GM19468 (cell line): ENCODE measurements at regions not wholly inside any gene's neighbourhood (a gene's known extent, or its start where the extent isn't known, plus 50 kb on each side); places are given as distances from the start of the nearest gene placed in this dataset.

Source experiments
- ATAC-seq: cut with Tn5 transposase; IDR thresholded peaks from one replicate; pipeline ENCODE4 v1.9.1; 2021; ENCODE audit warnings: mild to moderate bottlenecking, moderate library complexity, moderate number of reproducible peaks; ENCODE audit not compliant: unreplicated experiment; ENCODE audit errors: extremely low read depth

- ATAC-seq = no peak
Observed at GRCh38 chr9:86800681-86801080, 146.6 kb downstream of the GAS1 start.

- no peak for ATAC-seq
Observed at GRCh38 chr9:86798966-86799365, 148.3 kb downstream of the GAS1 start.

DNA sequence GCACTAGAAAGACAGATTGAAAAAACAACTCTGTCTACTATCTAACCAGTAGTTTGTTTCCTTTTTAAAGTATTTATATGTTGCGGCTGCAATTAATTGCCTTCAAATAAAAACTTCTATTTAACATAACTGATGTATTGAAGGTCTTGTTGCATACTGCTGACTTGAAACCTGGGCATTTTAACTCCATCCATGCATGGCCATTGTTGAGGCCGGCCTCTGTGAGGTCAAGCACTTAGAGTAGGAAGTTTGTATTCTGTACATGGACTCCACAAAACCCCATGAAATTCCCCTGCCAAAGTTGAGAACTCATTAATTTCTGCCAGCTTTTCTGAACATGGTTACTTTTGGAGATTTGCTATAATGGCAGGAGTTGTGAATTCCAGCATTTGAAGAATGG lies 150.6 kb downstream of the GAS1 start:
- no peak for ATAC-seq

GRCh38 chr9:86795823-86796553 lies 151.3 kb downstream of the GAS1 start:
- ATAC-seq = no peak

DNA sequence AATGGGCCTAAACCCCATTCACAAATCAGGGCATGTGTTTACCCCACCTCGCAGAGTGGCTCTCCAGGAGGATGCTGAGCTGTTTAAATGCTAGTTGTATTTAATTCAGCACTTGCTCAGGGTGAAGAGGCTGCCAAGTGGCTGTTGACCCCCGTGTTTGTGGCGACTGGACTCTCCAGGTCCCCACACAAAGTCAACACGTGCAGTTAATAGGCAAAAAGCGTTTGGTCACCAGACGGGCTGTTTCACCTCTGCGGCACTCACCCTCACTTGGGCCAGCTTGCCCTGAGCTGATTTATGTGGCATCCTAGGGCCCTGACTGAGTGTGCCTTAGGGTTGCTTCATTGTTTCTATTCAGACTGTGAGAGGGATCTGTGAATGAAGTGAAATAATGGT lies 152.3 kb downstream of the GAS1 start:
- ATAC-seq = no peak

- ATAC-seq = no peak
Observed at GRCh38 chr9:86794391-86795046, 152.8 kb downstream of the GAS1 start.

DNA sequence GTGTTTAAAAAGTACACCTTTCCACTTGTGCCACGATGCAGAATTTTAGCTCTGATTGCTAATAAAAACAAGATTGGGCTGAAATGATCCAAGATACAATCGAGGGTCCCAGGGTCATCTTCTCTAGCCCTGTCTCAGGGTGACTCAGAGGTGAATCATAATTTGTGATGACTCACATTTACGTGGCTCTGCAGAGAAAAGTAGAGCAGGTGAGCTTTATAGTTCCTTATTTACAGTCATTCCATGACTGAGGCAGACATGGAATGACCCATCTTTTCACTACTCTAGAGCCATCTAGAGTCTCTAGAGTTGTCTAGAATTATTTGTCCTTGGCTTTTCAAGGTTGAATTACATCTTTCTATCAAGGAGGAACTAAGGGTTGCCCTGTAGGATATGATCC lies 155.2 kb downstream of the GAS1 start:
- no peak for ATAC-seq

DNA sequence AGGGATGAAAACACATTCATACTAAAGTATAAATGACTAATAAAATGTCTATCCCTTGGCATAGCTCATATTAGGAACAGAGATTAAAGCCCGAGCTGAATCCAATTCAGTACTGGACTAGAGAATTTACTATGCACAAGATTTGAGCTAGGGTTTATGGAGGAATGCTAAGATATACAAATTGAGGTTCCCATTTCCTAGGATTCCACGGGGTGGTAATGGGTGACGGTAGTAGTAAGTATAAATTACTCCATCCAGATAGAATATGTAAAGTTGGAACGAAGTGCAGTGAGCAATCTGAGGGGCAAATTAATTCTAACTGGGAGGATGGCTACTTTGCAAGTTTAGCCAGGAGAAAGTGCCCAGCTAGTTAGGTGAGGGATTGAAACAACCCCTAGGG lies 156.5 kb downstream of the GAS1 start:
- no peak for ATAC-seq

DNA sequence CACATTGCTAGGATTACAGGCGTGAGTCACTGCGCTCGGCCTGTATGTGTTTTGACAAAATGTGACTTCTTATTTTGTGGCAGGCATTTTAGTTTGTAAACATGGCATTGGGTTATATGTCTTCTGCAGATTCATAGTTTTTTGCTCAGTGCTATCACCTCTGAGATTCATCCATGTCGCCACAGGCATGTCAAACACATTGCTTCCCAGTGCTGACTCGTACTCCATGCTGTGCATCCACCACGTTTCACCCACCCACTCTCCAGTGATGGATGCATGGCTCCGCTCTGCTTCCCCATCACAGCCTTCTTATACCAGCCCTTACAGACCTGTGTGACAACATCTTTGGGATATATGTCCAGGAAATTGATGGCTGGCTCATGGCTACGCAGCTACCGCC lies 158.8 kb downstream of the GAS1 start:
- ATAC-seq = no peak

DNA sequence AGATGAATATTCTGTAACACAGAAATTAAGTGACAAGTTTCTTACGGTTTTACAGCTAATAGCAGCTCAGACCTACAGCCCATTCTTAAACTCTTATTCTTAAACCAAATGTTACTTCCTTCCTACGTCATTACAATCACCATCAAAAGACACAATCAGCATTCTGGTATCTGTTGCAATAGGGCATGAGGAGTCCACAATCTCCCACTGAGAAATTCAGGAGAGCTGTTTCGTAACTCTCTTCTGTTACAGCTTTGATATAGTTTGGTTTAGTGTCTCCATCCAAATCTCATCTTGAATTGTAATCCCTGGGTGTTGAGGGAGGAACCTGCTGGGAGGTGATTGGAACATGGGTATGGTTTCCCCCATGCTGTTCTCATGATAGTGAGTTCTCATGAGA lies 163.4 kb downstream of the GAS1 start:
- no peak for ATAC-seq

GRCh38 chr9:86782831-86783230 lies 164.5 kb downstream of the GAS1 start:
- ATAC-seq = no peak

DNA sequence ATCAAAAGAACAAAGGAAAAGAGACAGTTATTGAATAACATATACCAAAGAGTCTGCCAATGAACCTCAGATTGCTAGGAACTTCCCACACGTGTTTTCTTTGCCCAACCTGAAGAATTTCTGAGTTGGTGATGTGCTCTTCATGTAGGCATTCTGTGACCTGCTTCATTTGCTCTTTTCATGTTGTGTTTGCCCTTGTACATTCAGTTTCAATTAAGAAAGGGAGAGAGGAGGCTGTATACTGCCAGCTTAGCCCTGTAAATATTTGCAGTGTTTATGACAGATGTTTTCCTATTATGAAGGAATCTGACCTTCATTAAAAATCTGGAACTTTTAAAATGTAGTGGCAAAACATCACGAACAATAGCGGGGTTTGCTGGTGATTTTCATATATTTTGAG lies 168.5 kb downstream of the GAS1 start:
- no peak for ATAC-seq

DNA sequence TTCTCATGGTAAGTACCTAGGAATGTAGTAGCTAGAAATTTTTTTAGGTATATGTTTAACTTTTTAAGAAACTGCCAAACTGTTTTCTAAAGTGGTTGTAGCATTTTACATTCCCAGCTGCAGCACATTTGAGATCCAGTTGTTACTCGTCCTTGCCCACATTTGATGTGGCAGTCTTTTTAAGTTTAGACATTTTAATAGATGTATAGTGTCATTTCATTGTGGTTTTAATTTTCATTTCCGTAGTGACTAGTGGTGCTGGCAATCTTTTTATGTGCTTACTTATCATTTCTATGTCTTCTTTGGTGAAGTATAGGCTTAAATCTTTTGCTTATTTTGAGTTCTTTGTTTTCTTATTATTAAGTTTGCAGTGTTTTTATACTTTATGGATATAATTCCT lies 171.6 kb downstream of the GAS1 start:
- no peak for ATAC-seq

GRCh38 chr9:86774116-86774515 lies 173.2 kb downstream of the GAS1 start:
- no peak for ATAC-seq

DNA sequence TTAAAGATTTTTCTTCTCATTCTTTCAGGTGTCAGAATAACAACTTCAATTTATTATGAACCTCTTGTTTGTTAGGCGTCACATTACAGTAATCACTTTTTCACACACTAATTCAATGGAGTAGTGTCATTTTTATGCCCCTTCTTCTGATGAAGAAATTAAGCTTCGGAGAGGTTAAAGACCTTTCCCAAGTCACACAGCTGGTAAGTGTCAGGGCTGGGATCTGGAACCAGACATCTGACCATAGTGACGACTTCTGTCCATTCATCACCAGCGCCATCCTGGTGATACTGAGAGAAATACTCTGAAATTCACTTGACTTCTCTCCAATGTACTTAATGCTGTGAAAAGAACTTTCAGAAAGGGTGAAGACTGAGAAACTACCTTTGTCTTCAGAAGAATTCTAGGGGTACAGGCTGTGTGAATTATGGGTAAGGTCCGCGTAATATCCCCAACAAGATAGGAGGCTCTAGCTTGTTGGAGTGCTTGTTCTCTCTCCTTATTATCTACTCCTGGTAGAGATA lies 173.8 kb downstream of the GAS1 start:
- ATAC-seq = no peak

DNA sequence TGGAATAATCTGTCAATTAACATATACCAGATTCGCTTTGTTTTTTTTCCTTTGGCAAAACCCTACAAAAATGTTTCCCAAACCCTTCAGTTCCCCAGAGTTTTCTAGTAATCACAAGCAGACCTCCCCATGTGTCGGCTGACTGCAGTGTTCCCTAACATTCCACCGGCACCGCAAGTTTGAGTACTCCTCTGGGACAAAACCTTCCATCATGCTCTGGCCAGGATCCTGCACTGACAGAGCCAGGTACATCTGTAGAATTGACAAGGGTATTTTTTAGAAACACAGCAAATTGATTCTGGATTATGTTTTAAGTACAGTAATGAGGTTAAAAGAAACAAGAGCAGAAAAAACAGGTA lies 174.7 kb downstream of the GAS1 start:
- no peak for ATAC-seq

DNA sequence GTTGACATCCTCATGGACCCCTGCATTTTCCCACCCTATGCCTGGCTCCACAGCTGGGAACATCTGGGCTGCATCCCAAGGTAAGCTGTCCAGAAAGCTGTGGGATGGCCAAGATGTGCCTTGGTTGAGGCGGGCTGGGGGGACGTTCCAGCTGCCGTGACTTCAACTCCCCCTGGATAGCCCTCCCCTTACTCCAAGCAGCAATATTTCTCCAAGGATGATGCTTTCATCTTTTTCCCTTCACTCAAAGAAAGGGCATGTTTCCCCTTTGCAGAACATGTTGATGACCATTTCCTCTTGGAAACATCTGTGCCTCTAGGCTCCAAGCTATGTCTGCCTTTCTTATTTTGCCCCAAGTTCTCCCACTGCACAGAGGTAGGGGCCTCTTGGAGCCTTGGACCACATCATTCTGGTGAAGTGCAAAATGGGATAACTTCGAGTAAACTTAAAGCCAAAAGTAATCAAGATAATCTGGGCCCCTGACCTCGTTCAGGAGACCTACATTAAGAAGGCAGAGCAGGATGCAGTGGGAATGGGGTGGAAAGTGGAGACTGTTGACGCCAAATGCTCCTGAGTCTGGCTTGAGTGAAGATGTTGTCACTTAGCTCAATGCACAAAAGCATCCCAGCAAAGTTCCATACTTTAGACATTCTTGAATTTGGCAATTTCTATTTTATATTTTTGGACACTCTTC lies 175.2 kb downstream of the GAS1 start:
- ATAC-seq = no peak

- no peak for ATAC-seq
Observed at GRCh38 chr9:86771420-86771819, 175.9 kb downstream of the GAS1 start.

DNA sequence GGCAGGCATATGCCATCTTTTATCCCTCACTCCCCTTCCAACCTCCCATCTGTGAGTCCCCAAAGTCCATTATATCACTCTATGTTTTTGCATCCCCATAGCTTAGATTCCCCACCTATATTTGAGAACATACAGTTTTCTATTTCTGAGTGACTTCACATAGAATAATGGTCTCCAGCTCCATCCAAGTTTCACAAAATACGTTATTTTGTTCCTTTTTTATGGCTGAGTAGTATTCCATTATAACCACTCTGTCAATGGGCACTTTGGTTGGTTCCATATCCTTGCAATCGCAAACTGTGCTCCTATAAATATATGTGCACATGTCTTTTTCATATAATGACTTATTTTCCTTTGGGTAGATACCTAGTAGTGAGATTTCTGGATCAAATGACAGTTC lies 178.6 kb downstream of the GAS1 start:
- no peak for ATAC-seq

GRCh38 chr9:86768020-86768419 lies 179.3 kb downstream of the GAS1 start:
- no peak for ATAC-seq

DNA sequence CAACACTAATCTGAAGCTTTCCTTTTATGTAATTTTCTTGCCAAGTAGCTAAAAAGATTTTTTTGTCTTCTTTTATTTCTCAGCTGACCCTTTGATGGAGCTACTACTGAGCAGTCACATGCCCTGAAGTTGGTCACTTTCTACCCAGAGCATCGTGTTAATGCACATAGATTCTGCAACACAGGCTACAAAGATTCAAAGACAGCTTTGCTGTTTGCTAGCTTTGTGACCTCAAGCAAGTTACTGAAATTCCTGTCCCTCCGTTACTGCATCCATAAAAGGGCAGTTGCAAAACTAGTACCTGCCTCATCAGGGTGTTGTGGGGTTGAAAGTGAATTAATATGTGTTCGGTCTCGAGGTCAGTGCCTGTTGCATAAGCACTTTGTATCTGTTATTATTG lies 179.9 kb downstream of the GAS1 start:
- no peak for ATAC-seq
